Liver (tissue), 8 donors: ENCODE measurements at regions not wholly inside any gene's neighbourhood (a gene's known extent, or its start where the extent isn't known, plus 50 kb on each side); places are given as distances from the start of the nearest gene placed in this dataset.

Experiments
- DNase-seq: peaks from one replicate; pipeline ENCODE4 v3.0.0-alpha.2; 2017; ENCODE audit warnings: low spot score
- H3K27ac ChIP-seq, 2 donors: one replicate each; pipeline ENCODE4 v1.7.0; 2013; ENCODE audit warnings: inconsistent platforms in 2 of 2, low read length in 2 of 2, control low read depth in 1 of 2, low read depth in 1 of 2, mild to moderate bottlenecking in 1 of 2
- H3K27me3 ChIP-seq, 4 donors: one replicate each; pipeline versions ENCODE4 v1.6.1 to v1.7.0; 2013; ENCODE audit warnings: low read length in 3 of 4, inconsistent platforms in 1 of 4, mild to moderate bottlenecking in 1 of 4, moderate library complexity in 1 of 4; ENCODE audit not compliant: control insufficient read depth in 4 of 4, insufficient read depth in 4 of 4
- H3K36me3 ChIP-seq, 4 donors: one replicate each; pipeline versions ENCODE4 v1.6.1 to v1.7.0; 2013; ENCODE audit warnings: low read length in 3 of 4, mild to moderate bottlenecking in 3 of 4, low read depth in 1 of 4, moderate library complexity in 1 of 4; ENCODE audit not compliant: control insufficient read depth in 4 of 4, insufficient read depth in 3 of 4
- H3K4me1 ChIP-seq, 4 donors: one replicate each; pipeline versions ENCODE4 v1.6.1 to v1.7.0; 2013; ENCODE audit warnings: low read length in 3 of 4, mild to moderate bottlenecking in 3 of 4, moderate library complexity in 1 of 4; ENCODE audit not compliant: control insufficient read depth in 4 of 4, insufficient read depth in 4 of 4
- H3K4me3 ChIP-seq, 3 donors: one replicate each; pipeline versions ENCODE4 v1.6.1 to v1.7.0; 2013; ENCODE audit warnings: low read length in 3 of 3, control low read depth in 1 of 3, low read depth in 1 of 3, mild to moderate bottlenecking in 1 of 3
- H3K9ac ChIP-seq, 2 donors: one replicate each; pipeline ENCODE4 v1.7.0; 2013; ENCODE audit warnings: low read length in 2 of 2, mild to moderate bottlenecking in 2 of 2, moderate library complexity in 2 of 2, control low read depth in 1 of 2, low read depth in 1 of 2
- H3K9me3 ChIP-seq, 4 donors: one replicate each; pipeline versions ENCODE4 v1.6.1 to v1.7.0; 2013; ENCODE audit warnings: low read length in 3 of 4; ENCODE audit not compliant: control insufficient read depth in 4 of 4
- ATF3 ChIP-seq: IDR thresholded peaks from 2 replicates; pipeline ENCODE4 v1.6.1; 2016; ENCODE audit warnings: antibody characterized with exemption
- CTCF ChIP-seq: fragments of 150-350 bp; IDR thresholded peaks from 2 replicates; pipeline ENCODE4 v1.5.1; 2017; ENCODE audit warnings: improper control_type of control experiment, low read depth, low read length; ENCODE audit not compliant: missing input control
- EGR1 ChIP-seq, 2 donors: IDR thresholded peaks; 2 replicates each; pipeline ENCODE4 v1.6.1; 2016 to 2018; ENCODE audit warnings: antibody characterized with exemption in 2 of 2, low read depth in 2 of 2
- FOXA1 ChIP-seq: IDR thresholded peaks from 2 replicates; pipeline ENCODE4 v1.6.1; 2016; ENCODE audit warnings: antibody characterized with exemption
- FOXA2 ChIP-seq: IDR thresholded peaks from 2 replicates; pipeline ENCODE4 v1.6.1; 2016; ENCODE audit warnings: antibody characterized with exemption
- GABPA ChIP-seq, 2 donors: IDR thresholded peaks in 1 of 2; conservative IDR thresholded peaks in 1 of 2; 2 replicates each; pipeline ENCODE4 v1.6.1; 2016; ENCODE audit warnings: antibody characterized with exemption in 2 of 2, mild to moderate bottlenecking in 1 of 2, moderate library complexity in 1 of 2
- HNF4A ChIP-seq, 2 donors: conservative IDR thresholded peaks; 2 replicates each; pipeline ENCODE4 v1.6.1; 2016; ENCODE audit warnings: antibody characterized with exemption in 2 of 2, mild to moderate bottlenecking in 2 of 2
- HNF4G ChIP-seq: IDR thresholded peaks from 2 replicates; pipeline ENCODE4 v1.6.1; 2016; ENCODE audit warnings: antibody characterized with exemption
- JUND ChIP-seq, 2 donors: IDR thresholded peaks; 2 replicates each; pipeline ENCODE4 v1.6.1; 2016; ENCODE audit warnings: antibody characterized with exemption in 2 of 2
- MAX ChIP-seq: IDR thresholded peaks from 2 replicates; pipeline ENCODE4 v1.6.1; 2016; ENCODE audit warnings: antibody characterized with exemption
- NR2F2 ChIP-seq: IDR thresholded peaks from 2 replicates; pipeline ENCODE4 v1.6.1; 2016; ENCODE audit warnings: antibody characterized with exemption
- RAD21 ChIP-seq, 2 donors: IDR thresholded peaks; 2 replicates each; pipeline ENCODE4 v1.6.1; 2016; ENCODE audit warnings: antibody characterized with exemption in 2 of 2, mild to moderate bottlenecking in 2 of 2
- REST ChIP-seq: IDR thresholded peaks from 2 replicates; pipeline ENCODE4 v1.6.1; 2016; ENCODE audit warnings: antibody characterized with exemption, mild to moderate bottlenecking
- RXRA ChIP-seq, 2 donors: IDR thresholded peaks; 2 replicates each; pipeline ENCODE4 v1.6.1; 2017 to 2018; ENCODE audit warnings: antibody characterized with exemption in 2 of 2, mild to moderate bottlenecking in 1 of 2
- SP1 ChIP-seq: IDR thresholded peaks from 2 replicates; pipeline ENCODE4 v1.6.1; 2018; ENCODE audit warnings: antibody characterized with exemption, mild to moderate bottlenecking
- TAF1 ChIP-seq: conservative IDR thresholded peaks from 2 replicates; pipeline ENCODE4 v1.6.1; 2016; ENCODE audit warnings: antibody characterized with exemption, mild to moderate bottlenecking
- YY1 ChIP-seq: IDR thresholded peaks from 2 replicates; pipeline ENCODE4 v1.6.1; 2016; ENCODE audit warnings: antibody characterized with exemption, mild to moderate bottlenecking
- ZBTB33 ChIP-seq: IDR thresholded peaks from 2 replicates; pipeline ENCODE4 v1.6.1; 2016; ENCODE audit warnings: antibody characterized with exemption
- WGBS: extraction: QIAGEN DNeasy Blood & Tissue Kit; methylation state at CpG from one replicate; pipeline ENCODE4 v1.1.7; 2013; 5-methylcytosine and 5-hydroxymethylcytosine counted together
- donor health status: healthy.
- donor health status: healthy.
- donor health status: healthy.
- donor health status: healthy.
- donor health status: healthy.

- no peaks in the 10 kb centered on the region for H3K9me3 ChIP-seq
- H3K27me3 ChIP-seq = peaks cover 0 to 7% (median 2%) of the 10 kb centered on the region in 4 donors
- no peaks in the 10 kb centered on the region for H3K4me1 ChIP-seq
- 91% methylated on average over 4 of the region's 4 CpGs for WGBS
- H3K36me3 ChIP-seq = no peaks in the 10 kb centered on the region
- no peak overlapping the region for H3K27ac ChIP-seq
- H3K9ac ChIP-seq = no peak overlapping the region
- DNase-seq = no peak
- TF ChIP-seq MAX (no peak), YY1 (no peak), REST (no peak), TAF1 (no peak), HNF4G (no peak), RXRA (IDR thresholded peaks at IDR 0.05) (no peak), JUND (IDR thresholded peaks at IDR 0.05) (no peak), FOXA2 (no peak), NR2F2 (no peak), CTCF (no peak), RAD21 (IDR thresholded peaks at IDR 0.05) (no peak), ZBTB33 (no peak), HNF4A (conservative IDR thresholded peaks at IDR 0.05) (no peak), GABPA (IDR thresholded peaks at IDR 0.05 in 1 of 2, conservative IDR thresholded peaks at IDR 0.05 in 1 of 2) (no peak), EGR1 (IDR thresholded peaks at IDR 0.05; ENCODE audit: low read depth in 2 of 2) (no peak), ATF3 (no peak), FOXA1 (no peak)
- H3K4me3 ChIP-seq = no peak overlapping the region
These were observed 68.4 kb upstream of the PHACTR1 start for GRCh38 chr6:12648171-12648570.

GRCh38 chr6:12649325-12649724 lies 67.2 kb upstream of the PHACTR1 start:
- Histone ChIP-seq H3K27ac (no peak overlapping the region), H3K4me3 (no peak overlapping the region), H3K9me3 (no peaks in the 10 kb centered on the region), H3K36me3 (no peaks in the 10 kb centered on the region), H3K27me3 (peaks cover 0 to 7% (median 2%) of the 10 kb centered on the region in 4 donors), H3K4me1 (no peaks in the 10 kb centered on the region), H3K9ac (no peak overlapping the region)
- WGBS = 80% methylated on average over 1 of the region's 1 CpG
- no peak for DNase-seq
- TF ChIP-seq GABPA (IDR thresholded peaks at IDR 0.05 in 1 of 2, conservative IDR thresholded peaks at IDR 0.05 in 1 of 2) = no peak
- TF ChIP-seq SP1 = no peak
- TF ChIP-seq FOXA1 = no peak
